Dermis microvascular lymphatic vessel endothelial cell (primary cell): ENCODE measurements at regions not wholly inside any gene's neighbourhood (a gene's known extent, or its start where the extent isn't known, plus 50 kb on each side); places are given as distances from the start of the nearest gene placed in this dataset.

Source experiments
- DNase-seq, 2 donors: peaks; one replicate each; pipeline versions ENCODE4 v3.0.0 to v3.0.0-alpha.2; 2010; ENCODE audit warnings: low read depth in 2 of 2

DNA sequence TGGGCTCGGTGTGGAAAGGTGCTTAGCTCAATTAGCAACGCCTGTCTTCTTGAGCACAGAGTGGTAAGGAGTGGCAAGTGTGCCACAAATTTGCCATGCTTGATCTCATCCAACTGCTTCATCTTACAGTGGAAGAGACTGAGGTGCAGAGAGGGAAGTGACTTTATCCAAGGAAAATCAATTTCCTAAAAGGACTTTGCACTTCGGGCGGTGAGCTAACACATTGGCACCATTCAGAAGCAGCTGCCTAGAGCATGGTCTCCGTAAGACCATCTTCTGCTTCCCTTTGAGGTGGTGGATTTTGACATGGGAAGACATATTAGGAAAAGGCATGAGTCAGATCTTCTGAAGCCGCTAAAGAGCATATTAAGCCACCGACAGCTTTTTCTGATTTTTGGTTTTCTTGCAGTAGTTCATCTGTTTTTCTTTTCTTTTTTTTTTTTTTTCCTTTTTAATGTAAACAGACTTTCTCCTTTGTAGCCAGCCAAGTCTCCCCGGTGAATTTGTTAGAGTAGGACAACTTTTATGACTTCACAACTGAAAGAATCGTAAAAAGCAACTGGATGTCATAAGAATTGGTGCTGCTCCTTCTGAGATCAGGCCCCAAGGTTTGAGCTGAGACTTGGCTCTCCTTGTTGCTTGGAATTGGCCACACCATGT, 273.2 kb downstream of the CDC5L start:
- no peak for DNase-seq

DNA sequence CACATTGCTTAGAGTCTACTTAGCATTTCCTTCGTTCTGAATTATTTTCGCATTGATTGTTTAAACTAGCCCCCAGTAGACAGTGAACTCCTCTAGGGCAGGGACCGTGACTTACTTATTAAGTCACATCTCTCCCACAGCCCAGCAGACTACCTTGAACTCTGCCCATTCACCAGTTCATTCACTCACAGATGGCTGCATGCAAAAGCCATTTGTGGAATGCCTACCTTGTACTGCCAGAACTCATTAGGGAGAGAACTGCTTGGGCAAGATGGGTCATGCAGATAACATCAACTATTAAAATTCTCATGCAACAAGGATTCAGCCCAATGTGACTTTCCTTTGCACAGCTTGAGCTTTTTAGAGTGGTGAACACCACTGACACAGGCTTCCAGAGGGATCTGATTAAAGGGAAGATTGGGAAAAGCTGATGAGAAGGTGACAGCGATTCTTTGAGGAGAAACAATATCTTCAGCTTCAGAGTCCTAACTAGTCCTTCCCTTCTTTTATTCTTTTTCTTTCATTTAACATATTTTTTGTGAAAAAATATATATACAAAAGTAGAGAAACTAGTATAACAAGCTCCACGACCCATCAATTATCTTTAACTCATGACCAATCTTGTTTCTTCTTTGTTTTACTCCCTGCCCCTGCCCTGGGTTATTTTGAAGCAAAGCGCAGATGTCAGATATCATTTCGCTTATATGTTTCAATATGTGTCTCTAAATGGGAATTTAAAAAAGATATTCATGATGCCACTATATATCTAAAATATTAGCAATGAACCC, 273.9 kb downstream of the CDC5L start:
- no peak for DNase-seq

DNA sequence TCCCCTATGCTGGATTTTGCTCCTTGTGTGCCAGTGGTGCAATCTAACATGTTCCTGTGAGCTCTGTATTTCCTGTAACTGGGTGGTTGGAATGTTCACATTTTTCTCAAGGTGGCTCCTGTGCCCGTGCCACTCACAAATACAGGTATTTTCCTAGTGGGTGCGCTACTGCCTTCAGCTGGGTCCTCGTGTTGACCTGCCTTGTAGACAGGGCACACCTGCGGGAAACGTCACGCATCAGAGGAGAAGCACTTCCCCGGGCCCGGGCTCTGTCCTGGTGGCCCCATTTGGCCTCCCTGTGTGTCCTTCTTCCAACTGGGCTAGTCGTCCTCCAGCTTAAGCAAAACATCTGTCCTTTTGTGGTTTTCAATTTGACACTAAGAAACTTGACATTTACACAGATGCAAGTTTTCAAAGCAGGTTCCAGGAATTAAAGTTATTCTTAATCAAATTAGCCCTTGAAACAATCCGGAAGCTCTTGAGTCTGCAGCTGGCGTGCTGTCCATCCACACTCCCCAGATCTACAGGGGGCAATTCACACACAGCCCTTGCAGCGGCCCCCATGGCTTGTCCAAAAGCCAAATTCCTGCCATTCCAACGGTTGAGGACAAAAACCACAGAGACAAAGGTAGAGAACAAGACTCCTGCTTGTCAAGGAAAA, 275.1 kb downstream of the CDC5L start:
- no peak for DNase-seq

DNA sequence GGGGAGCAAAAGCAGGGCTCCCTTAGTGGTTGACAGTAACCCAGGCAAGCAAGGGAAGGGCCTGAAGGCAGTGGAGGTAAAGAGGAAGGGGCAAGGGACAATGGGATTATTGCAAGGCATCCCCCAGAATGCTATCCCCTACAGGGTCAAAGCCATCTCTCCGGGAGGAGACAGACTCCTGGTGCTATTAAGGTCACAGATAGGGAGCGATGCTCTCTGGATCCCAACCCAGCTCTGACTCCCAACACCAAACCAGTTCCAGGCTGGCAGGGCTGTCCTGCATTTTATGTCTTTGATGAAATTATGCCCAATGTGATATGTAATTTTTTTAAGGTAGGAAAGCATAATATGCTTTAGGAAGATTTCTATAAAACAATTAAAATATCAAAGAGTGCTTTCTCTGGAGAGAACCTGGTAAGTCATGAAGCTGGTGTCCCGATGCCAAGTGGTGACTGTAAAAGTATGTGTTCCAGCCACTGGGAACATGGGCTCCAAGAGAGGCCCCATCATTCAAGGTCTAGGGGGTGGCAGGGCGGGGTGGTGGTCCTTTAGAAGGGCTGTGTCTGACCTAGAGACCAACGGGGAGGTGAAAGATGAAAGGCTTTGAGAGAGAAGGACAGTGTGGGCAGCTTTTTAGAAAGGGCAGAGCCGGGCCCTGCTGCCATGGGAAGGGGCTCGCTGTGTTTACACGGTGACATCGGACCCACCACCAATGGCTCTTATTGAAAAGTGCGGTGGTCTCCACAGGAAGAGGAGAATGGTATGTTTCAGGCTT, 276.5 kb downstream of the CDC5L start:
- no peak for DNase-seq

DNA sequence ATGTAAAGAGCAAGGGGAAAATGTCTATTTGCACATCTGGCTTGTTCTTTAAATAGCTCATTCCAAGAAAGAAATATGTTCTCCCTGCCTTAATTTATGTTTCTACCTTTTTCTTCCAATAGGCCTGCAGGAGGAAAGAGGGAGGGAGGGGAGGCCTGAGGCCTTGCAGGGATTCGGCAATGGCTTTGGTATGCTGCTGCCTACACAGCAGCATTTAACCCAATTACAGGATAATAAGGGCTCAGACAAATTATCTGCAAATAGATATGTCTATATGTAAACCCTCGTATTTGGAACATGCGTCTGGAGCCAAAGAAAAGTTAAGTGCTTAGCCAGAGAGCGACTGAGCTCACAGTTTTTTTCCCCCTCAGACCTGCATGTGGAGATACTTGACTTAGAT, 277.2 kb downstream of the CDC5L start:
- DNase-seq, result no peak

DNA sequence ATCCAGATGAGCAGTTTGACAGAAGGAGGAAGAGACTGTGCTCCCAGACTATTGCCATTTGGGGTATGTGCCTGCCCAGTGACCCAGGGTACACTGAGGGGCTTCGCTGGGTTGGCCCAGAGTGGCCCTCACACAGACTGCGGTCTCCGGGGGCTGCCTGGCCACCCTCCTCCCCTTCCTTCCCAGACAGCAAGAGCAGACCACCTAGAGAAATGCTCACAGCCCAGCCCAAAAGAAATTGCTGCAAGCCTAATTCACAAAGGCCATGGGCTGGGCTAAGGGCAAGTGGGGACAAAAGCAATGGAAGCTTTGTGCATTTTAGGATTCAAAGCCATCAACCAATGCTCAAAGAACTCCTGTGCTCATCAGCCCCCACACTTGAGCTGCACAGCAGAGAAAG, 277.6 kb downstream of the CDC5L start:
- DNase-seq, result no peak

DNA sequence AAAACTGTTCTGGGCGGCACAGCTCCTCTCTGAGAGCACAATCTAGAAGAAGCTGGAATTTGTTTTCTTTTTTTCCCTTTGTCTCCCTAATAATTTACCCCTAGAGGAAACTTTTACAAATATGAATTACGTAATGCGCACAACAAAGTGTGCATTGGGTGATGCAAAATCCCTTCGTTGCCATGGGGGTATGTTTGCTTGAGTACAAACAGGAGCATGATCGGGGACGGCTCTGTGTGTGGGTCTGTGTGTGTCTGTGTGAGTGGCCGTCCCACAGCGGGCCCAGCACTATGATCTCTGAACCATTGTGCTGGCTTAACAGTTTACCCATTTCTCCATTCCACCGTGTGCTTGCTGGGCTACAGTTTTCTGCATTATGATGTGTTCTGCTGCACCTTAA, 278.2 kb downstream of the CDC5L start:
- no peak for DNase-seq

DNA sequence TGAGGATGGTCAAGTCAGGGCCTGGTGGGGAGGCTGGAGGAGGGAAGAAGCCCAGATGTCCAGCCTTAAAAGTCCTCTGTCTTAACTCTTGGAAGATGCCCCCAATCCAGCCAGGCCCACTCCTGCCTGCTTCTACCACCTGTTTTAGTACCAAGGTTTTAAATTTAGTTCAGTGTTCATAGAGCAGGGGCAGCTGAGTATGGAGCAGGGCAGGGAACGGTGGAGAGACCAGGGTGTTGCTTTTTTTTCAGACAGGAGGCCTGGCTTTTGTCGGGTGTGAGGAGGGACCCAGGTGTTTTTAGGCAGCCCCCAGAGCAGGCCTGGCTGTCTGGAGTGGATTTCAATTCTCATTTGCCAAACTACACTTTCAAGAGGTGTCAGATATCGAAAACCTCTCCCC, 278.8 kb downstream of the CDC5L start:
- no peak for DNase-seq

DNA sequence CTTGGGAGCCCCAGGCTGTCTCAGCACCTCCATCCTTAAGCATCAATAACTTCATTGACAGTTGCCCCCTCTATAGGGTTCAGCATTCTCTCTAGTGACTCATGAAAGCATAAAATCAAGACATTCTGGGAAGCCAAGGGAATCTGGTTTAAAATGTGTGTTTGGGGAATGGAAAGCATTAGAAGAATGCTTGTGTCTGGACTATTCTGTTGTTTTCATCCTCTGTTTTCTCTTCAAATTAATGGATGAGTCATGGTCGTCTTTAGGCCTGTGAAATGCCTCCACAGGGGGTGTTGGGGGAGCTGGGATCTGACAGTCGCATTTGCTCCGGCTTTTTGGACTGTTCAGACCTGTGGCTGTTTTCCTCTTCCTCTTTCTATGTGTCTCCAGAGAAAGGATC, 279.7 kb downstream of the CDC5L start:
- DNase-seq, result no peak

DNA sequence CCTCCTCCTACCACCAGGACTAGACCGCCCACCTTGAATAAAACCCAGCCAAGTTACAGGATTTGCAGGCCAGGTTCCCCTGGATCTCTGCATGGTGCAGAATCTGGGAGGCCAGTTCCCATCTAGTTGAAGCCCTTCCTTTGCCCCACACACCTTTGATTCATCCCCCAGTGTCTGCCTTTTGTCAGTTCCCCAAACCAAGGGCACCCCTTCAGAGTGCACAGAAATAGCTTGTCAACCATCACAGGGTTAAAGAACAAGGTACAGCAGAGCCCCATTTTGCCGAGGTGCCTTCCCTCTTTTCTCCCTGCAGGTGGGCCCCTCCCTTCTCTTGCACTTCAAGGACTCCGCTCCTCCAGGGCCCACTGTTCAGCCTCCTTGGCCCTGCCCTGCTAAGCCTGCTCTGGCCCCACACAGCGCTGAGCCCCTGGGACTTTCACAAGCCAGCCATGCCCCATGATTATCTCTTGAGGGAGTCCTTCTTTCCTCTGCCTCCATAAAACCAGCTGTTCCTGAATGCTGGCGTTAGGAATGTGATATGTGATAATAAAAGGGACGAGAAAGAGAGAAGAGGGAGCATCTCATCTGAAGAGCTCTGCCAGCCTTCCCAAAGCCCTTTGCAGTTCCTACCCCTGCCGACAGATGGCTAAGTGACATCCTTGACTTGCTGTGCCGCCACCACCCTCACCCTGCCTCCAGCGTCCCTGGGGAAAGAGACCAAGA, 280.3 kb downstream of the CDC5L start:
- peak in 1 of 2 donors; percentile 5 for DNase-seq

DNA sequence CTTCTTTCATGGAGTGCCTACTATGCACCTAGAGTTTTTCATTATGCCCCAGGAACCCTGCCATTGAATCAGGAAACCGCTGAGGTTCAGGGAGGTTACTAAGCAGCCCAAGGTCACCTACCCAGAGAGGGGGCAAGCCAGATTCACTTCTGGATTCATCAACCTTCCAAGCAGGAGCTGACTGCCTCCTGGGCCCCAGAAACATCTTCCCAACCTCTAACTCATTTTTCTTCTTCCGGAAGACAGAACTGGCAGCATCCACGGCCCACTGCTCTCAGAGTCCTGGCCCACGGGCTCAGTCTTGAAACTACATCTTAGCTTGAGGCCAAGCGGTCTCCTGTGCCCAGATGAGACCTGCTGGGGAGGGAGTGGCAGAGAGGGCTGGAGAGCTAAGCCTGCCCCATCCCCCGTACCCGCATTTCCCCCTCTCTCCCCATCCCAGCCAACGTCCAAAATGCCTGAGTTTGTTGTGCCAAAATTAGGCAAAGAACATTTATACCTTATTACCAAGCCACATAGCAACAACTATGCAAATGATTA, 281.0 kb downstream of the CDC5L start:
- DNase-seq, result no peak

DNA sequence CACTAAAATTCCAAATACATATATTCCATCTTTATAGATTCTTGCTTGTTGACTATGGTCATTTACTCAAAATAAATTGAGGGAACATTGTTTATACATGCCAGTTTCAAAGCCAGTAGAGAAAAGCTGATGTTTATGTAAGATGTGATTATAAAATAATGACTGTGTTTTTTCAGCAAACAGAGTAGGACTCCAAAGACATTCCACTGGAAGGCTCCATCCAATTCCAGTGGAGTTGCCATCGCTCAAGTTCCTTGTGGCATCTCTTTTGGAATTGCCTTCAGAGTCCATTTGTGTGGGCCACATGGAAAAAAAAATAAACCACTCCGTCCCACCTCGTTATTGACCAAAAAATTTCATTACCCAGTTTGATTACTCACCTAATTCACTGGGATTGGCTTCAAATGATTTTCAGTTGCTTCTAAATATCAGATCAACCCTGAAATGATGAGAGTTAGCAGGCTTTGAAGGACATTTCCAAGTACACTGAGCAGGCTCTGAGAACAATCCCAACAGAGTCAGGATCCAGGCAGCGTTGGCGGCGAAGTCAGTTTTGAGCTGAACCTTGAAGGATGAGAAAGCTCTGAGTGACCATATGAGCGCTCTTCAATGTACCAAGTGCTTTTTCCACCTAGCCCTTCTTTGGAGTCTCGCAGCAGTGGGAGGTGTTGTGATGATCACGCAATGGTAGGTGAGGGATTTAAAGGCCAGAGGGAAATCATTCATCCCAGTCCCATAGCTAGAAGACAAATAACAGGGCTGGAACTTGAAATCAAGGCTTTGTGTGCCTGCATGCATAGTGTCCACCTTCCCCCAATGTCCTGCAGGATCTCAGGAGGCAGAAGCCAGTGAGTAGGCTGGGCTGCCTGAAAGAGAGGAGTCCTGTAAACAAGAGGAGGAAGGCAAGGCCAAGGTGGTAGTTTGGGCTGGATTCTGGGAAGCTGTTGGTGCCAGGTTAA, 281.7 kb downstream of the CDC5L start:
- no peak for DNase-seq

DNA sequence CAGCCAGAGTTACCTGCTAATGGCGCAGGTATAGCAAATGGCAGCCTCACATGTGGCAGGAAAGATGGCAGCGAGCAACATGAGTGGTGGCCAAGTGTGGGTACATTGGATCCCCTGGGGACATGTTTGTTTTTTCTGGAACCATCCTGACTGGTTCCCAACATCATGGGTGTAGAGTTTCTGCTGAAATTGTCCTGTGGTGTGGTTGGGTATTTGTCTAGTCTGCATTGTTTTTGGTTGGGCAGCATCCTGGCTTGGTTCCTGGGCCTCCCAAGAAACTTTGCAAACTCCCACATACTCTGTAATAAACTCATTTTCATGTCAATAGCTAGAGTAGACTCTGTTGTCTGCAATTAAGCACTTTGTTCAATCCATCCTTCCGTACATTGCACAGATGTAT, 282.6 kb downstream of the CDC5L start:
- DNase-seq, result no peak

DNA sequence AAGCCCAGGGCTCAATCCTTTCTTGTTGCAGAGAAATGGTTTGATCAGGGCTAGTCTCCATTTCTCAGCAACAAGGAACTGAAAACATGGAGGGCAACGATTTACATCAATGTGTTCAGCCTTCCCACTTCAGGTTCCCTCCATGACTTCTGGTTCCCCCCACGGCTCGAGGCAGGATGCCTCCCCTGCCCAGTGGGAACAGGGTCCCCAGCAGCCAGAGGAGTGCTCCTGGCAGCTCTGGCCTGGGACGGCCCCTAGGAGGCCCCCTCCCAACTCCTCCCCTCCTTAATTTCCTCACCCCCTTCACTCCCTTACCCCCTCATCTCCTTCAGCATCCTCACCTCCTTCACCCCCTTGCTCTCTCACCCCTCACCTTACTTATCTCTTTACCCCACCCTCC, 283.8 kb downstream of the CDC5L start:
- DNase-seq, result no peak

DNA sequence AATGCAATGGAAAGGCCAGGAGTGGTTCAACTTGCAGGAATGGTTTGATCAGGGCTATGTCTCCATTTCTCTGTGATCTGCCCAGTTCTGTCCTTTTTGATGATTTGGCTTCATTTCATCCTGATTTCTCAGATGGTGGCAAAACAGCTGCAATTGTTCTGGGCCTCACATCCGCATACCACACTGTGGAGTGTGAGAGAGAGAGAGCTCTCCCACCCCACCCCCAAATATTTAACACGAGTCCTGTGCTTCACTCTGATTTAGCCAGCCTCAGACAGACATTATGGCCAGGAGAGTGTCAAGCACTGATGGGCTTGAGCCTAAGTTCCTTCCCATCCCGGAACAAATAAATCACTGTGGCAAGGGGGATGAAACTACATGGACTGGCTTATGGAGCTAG, 284.6 kb downstream of the CDC5L start:
- no peak for DNase-seq

DNA sequence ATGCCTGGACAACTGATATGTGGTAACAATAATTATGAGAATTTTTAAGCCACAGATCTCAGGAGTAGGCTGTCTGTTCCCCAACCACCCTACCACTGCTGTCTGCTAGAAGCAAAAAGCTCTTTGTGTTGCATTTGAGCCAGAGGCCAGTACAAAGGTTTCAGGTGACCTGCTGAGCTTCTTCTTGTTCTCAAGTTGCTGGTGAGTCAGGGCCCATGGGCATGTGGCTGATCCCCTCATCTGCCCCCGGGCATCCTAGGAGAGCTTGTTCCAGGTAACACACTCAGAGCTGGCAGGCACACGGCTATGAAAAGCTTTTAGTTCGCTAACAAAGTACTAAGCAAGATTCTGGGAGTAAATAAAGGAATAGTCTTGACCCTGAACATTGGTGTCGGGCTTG, 285.3 kb downstream of the CDC5L start:
- DNase-seq, result no peak

DNA sequence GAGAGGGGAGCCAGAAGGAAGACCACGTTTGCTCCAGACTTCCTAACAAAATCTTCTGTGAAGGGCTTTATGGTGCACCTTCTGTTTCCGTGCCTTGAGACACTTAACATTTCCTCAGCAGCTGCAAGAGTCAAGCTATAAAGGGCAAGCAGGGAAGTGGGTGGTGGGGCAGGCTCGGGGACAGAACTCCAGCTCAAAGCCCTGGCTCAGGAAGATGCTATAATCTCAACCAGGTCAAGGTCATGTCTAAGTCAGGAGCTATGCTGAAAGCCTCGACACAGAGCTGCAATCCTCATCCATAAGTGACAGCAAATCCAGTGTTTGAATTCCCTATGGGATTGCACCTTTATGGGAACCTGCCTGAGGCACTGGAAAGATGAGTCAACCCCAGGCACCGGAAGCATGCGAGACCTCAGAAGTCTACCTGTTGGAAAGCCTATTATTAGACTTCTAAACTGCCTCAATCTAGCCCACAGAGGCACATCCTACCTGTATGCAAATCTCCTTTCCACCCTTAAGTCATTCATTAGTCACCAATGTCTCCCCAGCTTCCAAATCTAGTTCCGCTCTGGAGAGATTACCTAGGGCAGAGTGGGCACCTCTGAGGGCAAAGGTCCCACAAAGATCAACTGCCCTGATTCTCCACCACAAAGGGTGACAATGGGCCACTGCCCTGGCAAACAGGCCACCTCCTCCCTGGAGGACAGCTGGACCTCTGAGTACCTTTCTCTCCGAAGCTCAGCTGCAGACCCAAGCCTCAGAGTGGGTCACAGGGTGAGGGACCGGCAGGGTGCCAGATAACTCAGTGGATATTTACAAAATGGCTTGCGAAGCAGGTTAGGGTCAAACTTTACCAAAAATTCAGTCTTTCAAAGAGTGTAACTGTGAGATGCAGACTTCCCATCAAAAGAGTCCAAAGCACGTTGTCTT, 287.0 kb downstream of the CDC5L start:
- no peak for DNase-seq

DNA sequence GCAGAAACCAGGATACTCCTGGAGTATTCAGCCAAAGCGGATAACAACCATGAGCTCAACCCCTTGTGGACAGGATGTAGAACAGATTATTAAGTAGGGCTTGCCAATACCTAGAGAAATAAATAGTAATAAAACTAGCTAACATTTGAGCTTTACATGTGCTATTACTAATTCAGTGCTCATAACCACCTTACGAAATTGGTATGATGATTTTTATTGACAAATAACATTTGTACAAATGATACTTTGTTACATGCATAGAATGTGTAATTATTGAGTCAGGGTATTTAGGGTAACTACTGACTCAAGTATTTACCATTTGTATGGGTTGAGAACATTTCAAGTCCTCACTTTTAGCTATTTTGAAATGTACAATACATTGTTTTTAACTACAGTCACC, 287.9 kb downstream of the CDC5L start:
- no peak for DNase-seq

DNA sequence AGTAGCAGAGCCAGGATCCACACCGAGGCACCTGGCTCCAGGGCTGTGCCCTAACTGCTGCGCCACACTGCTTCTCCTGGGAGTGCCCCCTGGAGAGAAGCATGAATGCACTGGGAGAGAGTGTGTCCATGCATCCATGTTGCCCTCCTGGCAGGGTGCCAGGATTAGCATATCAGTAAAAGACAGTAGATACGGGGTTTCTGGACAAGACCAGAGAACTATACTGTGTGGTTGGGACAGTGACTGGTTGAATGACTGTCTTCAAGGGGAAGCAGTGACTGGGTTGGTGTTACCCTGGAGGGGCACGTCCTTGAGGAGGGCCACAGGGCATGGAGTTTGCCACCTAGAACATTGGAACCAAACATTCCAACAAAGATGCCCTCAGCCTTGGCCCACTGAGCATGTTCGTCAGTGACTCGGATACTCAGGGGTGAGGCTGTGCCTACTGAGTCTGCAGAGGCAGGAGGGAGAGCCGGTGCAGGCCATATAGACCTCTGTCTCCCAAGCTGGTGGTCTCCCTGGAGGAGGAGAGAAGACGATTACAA, 288.8 kb downstream of the CDC5L start:
- no peak for DNase-seq
